ENCODE measurements at regions not wholly inside any gene's neighbourhood (a gene's known extent, or its start where the extent isn't known, plus 50 kb on each side); places are given as distances from the start of the nearest gene placed in this dataset.

- intact Hi-C loops (cut with DNase I; ENCODE audit: low total_unique reads) = no loop called here
- Histone ChIP-seq H3K36me3 (no peaks in the 10 kb centered on the region), H3K9me3 (no peaks in the 10 kb centered on the region), H3K4me3 (no peak overlapping the region), H3K4me1 (peaks cover 0 to 1% of the 10 kb centered on the region in 2 donors), H3K27ac (no peak overlapping the region), H3K27me3 (no peaks in the 10 kb centered on the region)
- DNase-seq = no peak
- TF ChIP-seq POLR2A (IDR thresholded peaks at IDR 0.05) = no peak
- TF ChIP-seq, protein P1, sequence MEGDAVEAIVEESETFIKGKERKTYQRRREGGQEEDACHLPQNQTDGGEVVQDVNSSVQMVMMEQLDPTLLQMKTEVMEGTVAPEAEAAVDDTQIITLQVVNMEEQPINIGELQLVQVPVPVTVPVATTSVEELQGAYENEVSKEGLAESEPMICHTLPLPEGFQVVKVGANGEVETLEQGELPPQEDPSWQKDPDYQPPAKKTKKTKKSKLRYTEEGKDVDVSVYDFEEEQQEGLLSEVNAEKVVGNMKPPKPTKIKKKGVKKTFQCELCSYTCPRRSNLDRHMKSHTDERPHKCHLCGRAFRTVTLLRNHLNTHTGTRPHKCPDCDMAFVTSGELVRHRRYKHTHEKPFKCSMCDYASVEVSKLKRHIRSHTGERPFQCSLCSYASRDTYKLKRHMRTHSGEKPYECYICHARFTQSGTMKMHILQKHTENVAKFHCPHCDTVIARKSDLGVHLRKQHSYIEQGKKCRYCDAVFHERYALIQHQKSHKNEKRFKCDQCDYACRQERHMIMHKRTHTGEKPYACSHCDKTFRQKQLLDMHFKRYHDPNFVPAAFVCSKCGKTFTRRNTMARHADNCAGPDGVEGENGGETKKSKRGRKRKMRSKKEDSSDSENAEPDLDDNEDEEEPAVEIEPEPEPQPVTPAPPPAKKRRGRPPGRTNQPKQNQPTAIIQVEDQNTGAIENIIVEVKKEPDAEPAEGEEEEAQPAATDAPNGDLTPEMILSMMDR (IDR thresholded peaks at IDR 0.05) = no peak
These were observed 138.6 kb downstream of the GLI2 start for GRCh38 chr2:120873958-120874887.

DNA sequence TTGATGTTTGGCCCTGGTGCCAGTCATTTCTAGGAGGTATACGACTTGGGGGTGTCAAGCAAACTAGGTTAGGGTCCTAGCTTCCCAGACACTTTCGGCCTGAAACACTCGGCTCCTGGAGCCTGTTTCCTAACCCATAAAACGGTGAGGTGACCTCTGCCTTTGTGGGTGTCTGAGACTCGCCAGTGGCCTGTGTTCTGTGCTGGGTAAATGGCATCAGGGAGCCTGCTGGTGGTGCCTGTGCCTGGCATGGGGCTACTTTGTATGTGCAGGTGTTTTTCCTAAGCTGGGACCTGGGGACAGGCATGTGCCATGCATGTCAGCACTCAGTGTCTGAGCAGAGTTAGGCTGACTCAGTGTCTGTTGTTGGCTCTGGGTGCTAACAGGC lies 139.2 kb downstream of the GLI2 start:
- Histone ChIP-seq H3K27me3 (no peaks in the 10 kb centered on the region), H3K27ac (no peak overlapping the region), H3K36me3 (no peaks in the 10 kb centered on the region), H3K4me1 (peaks cover 0 to 6% of the 10 kb centered on the region in 2 donors), H3K4me3 (no peak overlapping the region), H3K9me3 (no peaks in the 10 kb centered on the region)
- TF ChIP-seq POLR2A (IDR thresholded peaks at IDR 0.05) = no peak
- TF ChIP-seq, protein P1 (IDR thresholded peaks at IDR 0.05) = no peak
- intact Hi-C loops (cut with DNase I; ENCODE audit: low total_unique reads) = no loop called here
- DNase-seq = no peak

GRCh38 chr2:120875431-120875830 lies 139.8 kb downstream of the GLI2 start:
- Histone ChIP-seq H3K36me3 (no peaks in the 10 kb centered on the region), H3K27ac (no peak overlapping the region), H3K4me1 (peaks cover 0 to 6% of the 10 kb centered on the region in 2 donors), H3K27me3 (no peaks in the 10 kb centered on the region), H3K4me3 (no peak overlapping the region), H3K9me3 (no peaks in the 10 kb centered on the region)
- no peak for TF ChIP-seq POLR2A (IDR thresholded peaks at IDR 0.05)
- TF ChIP-seq, protein P1 (IDR thresholded peaks at IDR 0.05) = no peak
- no peak for DNase-seq
- intact Hi-C loops (cut with DNase I; ENCODE audit: low total_unique reads) = no loop called here

- no peaks in the 10 kb centered on the region for H3K27me3 ChIP-seq
- DNase-seq = no peak
- no peaks in the 10 kb centered on the region for H3K36me3 ChIP-seq
- peaks cover 0 to 6% of the 10 kb centered on the region in 2 donors for H3K4me1 ChIP-seq
- no peak overlapping the region for H3K27ac ChIP-seq
- intact Hi-C loops (cut with DNase I; ENCODE audit: low total_unique reads) = no loop called here
- TF ChIP-seq, protein P1 (IDR thresholded peaks at IDR 0.05) = no peak
- TF ChIP-seq POLR2A (IDR thresholded peaks at IDR 0.05) = no peak
- no peak overlapping the region for H3K4me3 ChIP-seq
- H3K9me3 ChIP-seq = no peaks in the 10 kb centered on the region
These were observed 141.0 kb downstream of the GLI2 start for GRCh38 chr2:120876526-120877280.

GRCh38 chr2:120877409-120877808 lies 141.7 kb downstream of the GLI2 start:
- H3K27me3 ChIP-seq = no peaks in the 10 kb centered on the region
- DNase-seq = no peak
- no peak overlapping the region for H3K27ac ChIP-seq
- no peaks in the 10 kb centered on the region for H3K9me3 ChIP-seq
- intact Hi-C loops (cut with DNase I; ENCODE audit: low total_unique reads) = no loop called here
- H3K36me3 ChIP-seq = no peaks in the 10 kb centered on the region
- no peak overlapping the region for H3K4me3 ChIP-seq
- TF ChIP-seq, protein P1 (IDR thresholded peaks at IDR 0.05) = no peak
- no peak for TF ChIP-seq POLR2A (IDR thresholded peaks at IDR 0.05)
- H3K4me1 ChIP-seq = peaks cover 0 to 7% of the 10 kb centered on the region in 2 donors
